T-helper 2 cell (primary cell): ENCODE measurements at regions not wholly inside any gene's neighbourhood (a gene's known extent, or its start where the extent isn't known, plus 50 kb on each side); places are given as distances from the start of the nearest gene placed in this dataset.
"Not testable (repeated sequence)": the region's sequence is repeated elsewhere in the genome, so short reads cannot be mapped to it uniquely, and the experiment has no call there.

Experiments
- DNase-seq, 5 experiments: peaks; one replicate each; pipeline versions ENCODE4 v3.0.0 to v3.0.0-alpha.2; 2012 to 2022

DNA sequence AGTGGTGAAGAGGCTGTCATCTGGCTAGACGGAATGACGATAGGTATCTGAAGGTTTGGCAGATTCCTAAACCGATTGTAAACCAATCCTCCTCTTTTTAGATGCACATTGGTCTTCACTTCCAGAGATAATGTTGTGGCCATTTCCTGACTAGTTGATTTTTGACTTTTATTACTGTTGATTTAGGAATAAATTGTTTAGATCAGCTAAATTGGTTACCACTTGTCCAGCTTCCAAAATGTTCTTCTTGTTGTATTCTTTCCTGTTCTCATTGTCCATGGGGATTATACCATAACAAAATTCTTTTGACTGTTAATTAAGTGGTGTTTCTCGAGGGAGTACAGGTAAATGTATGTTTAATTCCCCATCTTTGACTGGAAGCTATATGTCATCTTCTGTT, 119.7 kb downstream of the MACROH2A1 start:
- DNase-seq = no peak

GRCh38 chr5:135276151-135276550, 122.9 kb downstream of the MACROH2A1 start:
- DNase-seq = no peak

DNA sequence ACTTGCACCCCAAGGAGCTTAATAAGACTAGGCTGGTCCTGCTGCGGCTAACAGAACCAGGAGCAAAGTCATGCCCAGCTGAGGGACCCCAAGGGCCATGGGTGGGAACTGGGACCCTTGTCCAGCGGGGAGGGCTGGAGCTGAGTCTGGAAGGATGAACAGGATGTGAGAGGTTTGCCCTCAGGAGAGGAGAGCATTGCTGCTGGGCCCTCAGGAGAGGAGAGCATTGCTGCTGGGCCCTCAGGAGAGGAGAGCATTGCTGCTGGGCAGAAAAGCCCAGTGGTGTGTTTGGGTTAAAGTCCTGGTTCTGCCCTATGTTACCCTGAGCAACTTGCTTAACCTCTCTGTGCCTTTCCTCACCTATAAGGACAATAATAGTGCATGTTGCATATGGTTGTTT, 125.8 kb downstream of the MACROH2A1 start:
- no peak for DNase-seq

GRCh38 chr5:135272311-135272805, 126.7 kb downstream of the MACROH2A1 start:
- no peak for DNase-seq

GRCh38 chr5:135271533-135272310, 127.3 kb downstream of the MACROH2A1 start:
- no peak for DNase-seq

DNA sequence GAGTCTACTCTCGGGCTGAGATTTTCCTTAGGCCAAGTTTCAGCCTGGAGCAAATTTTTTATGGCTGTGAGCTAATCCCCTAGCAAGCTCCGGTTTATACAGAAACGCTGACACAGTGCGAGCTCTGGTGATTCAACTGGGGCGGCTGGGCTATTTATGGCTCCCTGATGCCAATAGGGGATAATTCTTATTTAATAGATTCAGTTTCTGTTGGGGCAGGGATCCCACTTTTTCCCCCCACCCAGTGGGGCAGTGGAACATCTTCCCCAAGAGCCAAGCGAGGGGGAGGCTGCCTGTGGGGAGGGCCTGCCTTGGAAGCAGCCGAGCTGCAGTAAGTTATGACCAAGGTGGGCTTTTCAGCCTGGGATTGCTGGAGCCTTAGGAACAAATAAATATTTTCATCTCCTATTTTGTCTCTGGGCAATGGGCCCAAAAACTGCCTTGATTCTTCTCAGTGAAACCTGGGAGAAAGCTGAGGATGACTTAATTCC, 129.1 kb downstream of the MACROH2A1 start:
- no peak for DNase-seq

- DNase-seq = no peak
Measured at GRCh38 chr5:135269199-135269598, 129.8 kb downstream of the MACROH2A1 start.

GRCh38 chr5:135266975-135267374, 132.1 kb downstream of the MACROH2A1 start:
- DNase-seq = no peak

- DNase-seq = no peak
Measured at GRCh38 chr5:135266303-135266635, 132.8 kb downstream of the MACROH2A1 start.

DNA sequence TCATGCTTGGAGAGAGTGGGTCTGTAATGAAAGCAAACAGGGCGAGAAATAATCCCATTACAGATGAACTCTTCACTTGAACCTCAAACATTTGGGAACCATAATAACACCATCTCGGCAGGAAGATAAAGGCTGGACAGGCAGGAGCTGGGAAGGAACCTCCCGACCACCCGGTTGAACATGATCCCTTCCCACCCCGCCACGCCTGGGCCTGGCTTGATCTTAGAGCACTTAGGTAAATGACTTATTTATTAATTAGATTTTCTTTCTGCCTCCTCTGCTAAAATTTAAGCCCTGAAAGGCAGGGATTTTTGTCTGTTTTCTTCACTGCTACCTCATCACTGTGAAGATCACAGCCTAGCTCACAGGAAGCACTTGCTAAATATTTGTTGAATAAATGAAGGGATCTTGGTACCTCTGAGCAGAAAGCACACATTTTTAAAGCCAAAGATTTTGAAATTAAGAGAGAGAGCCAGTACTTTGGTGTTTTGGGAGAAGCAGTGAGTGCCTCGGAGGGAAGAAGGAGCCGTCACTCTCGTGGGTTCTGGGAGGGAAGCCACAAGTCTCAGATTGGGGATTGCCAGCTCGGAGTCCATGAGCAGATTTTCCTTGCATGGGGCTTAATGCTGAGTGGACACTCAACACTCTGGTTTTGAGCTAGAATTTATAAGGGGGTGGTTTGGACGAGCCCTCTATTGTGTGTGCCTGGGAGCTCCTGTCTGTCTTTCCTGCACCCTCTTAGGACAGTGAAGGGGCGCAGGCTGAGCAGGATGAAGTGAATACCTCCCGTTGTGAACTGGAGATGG, 133.3 kb downstream of the MACROH2A1 start:
- no peak for DNase-seq

- DNase-seq = no peak
Measured at GRCh38 chr5:135264451-135265440, 134.3 kb downstream of the MACROH2A1 start.

GRCh38 chr5:135263022-135263668, 135.9 kb downstream of the MACROH2A1 start:
- DNase-seq = no peak

GRCh38 chr5:135262364-135262763, 136.7 kb downstream of the MACROH2A1 start:
- DNase-seq = no peak

DNA sequence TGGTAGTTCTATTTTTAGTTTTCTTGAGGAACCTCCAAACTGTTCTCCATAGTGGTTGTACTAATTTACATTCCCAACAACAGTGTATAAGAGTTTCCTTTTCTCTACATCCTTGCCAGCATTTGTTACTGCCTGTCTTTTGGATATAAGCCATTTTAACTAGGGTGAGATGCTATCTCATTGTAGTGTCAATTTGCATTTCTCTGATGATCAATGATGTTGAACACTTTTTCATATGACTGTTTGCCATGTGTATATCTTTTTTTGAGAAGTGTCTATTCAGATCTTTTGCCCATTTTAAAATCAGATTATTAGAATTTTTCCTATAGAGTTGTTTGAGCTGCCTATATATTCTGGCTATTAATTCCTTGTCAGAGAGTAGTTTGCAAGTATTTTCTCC, 138.9 kb downstream of the MACROH2A1 start:
- DNase-seq = not testable (repeated sequence)

DNA sequence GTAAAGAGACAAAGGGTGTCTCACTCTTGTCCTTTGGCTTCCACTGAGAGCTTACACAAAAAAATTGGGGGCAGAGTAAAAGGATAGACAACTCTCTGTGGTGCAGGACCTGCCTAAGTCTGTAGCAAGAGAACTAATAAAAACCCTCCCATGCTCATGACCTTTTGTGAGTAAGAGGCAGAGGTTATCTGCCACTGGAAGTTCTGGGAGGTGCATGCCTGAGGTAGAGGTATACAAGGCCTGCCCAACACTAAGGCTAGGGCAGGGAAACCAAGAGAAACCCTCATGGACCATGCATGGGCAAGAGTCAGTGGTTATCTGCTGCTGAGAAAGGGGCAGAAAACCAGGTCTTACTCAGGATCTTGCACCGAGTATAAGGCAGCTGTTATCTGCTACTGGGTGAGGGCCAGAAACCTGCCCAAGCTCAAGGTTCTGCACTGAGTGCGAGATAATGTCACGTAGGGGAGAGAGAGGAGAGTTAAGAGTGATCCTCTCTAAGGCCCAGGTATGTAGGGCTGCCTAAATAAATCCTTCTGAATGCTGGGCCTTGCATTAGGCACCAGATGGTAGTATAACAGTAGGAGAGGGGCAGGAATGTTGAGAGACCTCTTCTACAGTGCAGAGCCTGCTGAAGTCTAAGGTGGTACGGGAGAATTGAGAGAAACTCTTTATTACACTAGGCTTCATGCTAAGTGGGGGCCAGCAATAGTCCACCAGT, 143.4 kb downstream of the MACROH2A1 start:
- DNase-seq = no peak

GRCh38 chr5:135254183-135254582, 144.8 kb downstream of the MACROH2A1 start:
- no peak for DNase-seq

GRCh38 chr5:135253601-135254178, 145.3 kb downstream of the MACROH2A1 start:
- DNase-seq = no peak

DNA sequence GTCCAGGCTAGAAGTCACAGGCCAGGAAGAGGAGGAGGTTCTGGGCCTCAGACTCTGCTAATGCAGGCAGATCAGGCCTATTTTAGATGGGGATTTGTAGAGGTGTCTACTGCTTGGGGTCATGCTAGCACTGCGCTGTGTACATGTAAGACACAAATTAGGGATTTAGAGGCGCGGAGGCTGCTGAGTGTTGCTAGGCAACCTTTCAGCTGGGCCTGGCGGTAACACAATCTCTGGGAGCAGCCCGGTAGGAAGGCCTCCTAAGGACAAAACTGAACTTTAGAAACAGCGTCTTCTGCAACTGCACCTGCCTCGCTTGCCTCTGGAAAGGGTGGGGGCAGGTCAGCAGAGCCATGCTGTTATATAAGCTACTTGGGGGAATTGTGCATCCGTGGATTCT, 147.9 kb downstream of the MACROH2A1 start:
- no peak for DNase-seq

DNA sequence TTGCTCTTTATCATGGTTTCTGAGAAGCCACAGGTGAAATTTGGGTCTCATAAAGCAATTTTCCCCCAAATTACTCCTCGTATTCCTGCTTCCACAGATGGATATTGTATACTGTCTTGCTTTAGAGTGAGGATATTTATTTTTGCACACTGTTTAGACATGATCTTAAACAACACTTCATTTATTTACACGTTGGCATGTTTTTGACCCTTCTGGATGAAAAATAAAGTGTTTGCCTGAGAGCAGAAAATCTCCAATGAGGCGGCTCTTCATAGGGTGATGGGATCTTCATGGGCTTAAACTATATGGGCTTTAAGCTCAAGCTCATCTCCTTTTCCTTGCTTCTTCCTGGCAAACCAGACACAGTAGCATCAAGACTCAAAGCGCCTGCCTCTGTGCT, 148.4 kb downstream of the MACROH2A1 start:
- DNase-seq = no peak

DNA sequence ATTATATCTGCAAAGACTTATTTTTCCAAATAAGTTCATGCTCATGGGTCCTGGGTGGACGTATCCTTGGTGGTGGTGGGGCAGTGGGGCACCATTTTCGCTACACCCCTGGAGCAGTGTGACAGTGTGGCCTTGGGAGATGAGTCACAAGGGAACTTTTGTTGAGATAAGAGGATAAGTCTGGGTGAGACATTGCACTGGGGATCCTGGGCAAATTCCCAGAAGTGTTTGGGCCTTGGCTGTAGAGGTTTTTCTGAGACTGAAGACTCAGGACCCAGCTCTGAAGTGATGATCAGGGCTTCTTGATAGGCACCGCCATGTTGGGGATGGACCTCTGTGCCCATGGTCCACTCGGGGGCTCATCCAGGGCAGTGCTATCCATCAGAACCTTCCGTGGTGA, 149.4 kb downstream of the MACROH2A1 start:
- DNase-seq = no peak

GRCh38 chr5:135248801-135249231, 150.2 kb downstream of the MACROH2A1 start:
- DNase-seq = no peak
